GM23338 (cell line): ENCODE measurements at regions not wholly inside any gene's neighbourhood (a gene's known extent, or its start where the extent isn't known, plus 50 kb on each side); places are given as distances from the start of the nearest gene placed in this dataset.

Experiments used
- ATAC-seq: fragments of 200-7000 bp; cut with Tn5 transposase; 3 replicates; pipeline ENCODE4 v1.9.1; 2020
- DNase-seq: peaks from one replicate; pipeline ENCODE4 v3.0.0-alpha.2; 2015; ENCODE audit warnings: low spot score
- H2AFZ ChIP-seq: fragments of 200-600 bp; sonication (generic); 2 replicates; pipeline ENCODE4 v1.8.0; 2016; ENCODE audit warnings: antibody characterized with exemption, mild to moderate bottlenecking, moderate library complexity
- H3F3A ChIP-seq: fragments of 200-600 bp; sonication (generic); replicated peaks from 2 replicates; pipeline ENCODE4 v1.8.0; 2017; ENCODE audit warnings: antibody characterized with exemption, mixed run types, low read depth
- H3K27ac ChIP-seq: fragments of 200-600 bp; sonication (generic); 2 replicates; pipeline ENCODE4 v1.6.1; 2016; ENCODE audit warnings: low read depth
- H3K27me3 ChIP-seq: fragments of 200-600 bp; sonication (generic); 2 replicates; pipeline ENCODE4 v1.8.0; 2016; ENCODE audit warnings: mild to moderate bottlenecking, mixed run types, moderate library complexity; ENCODE audit not compliant: insufficient read depth
- H3K36me3 ChIP-seq: fragments of 200-600 bp; sonication (generic); 2 replicates; pipeline ENCODE4 v1.8.0; 2016; ENCODE audit warnings: mild to moderate bottlenecking; ENCODE audit not compliant: insufficient read depth
- H3K4me1 ChIP-seq: fragments of 200-600 bp; sonication (generic); 2 replicates; pipeline ENCODE4 v1.8.0; 2016; ENCODE audit warnings: mild to moderate bottlenecking, moderate library complexity; ENCODE audit not compliant: insufficient read depth
- H3K4me2 ChIP-seq: fragments of 200-600 bp; sonication (generic); 2 replicates; pipeline ENCODE4 v1.7.1; 2017; ENCODE audit warnings: mixed run types
- H3K4me3 ChIP-seq: fragments of 200-600 bp; sonication (generic); 2 replicates; pipeline ENCODE4 v1.6.1; 2016; ENCODE audit warnings: mixed run types
- H3K79me2 ChIP-seq: fragments of 200-600 bp; sonication (generic); replicated peaks from 2 replicates; pipeline ENCODE4 v1.8.0; 2017; ENCODE audit warnings: mild to moderate bottlenecking; ENCODE audit not compliant: insufficient read depth
- H3K9me2 ChIP-seq: fragments of 200-600 bp; sonication (generic); 2 replicates; pipeline ENCODE4 v1.8.0; 2017; ENCODE audit not compliant: insufficient read depth
- H4K20me1 ChIP-seq: fragments of 200-600 bp; sonication (generic); replicated peaks from 2 replicates; pipeline ENCODE4 v1.8.0; 2017; ENCODE audit warnings: mild to moderate bottlenecking; ENCODE audit not compliant: insufficient read depth
- H3K27ac Mint-ChIP-seq: 2 replicates; pipeline ENCODE4 v1.8.0; 2020; ENCODE audit warnings: inconsistent platforms, mild to moderate bottlenecking, moderate library complexity, mixed read lengths
- H3K27me3 Mint-ChIP-seq: 3 replicates; pipeline ENCODE4 v1.8.0; 2022; ENCODE audit warnings: low read depth, mild to moderate bottlenecking, moderate library complexity, mixed read lengths, inconsistent platforms; ENCODE audit not compliant: insufficient read depth, poor library complexity
- H3K36me3 Mint-ChIP-seq: 3 replicates; pipeline ENCODE4 v1.8.0; 2021; ENCODE audit warnings: low read depth, mild to moderate bottlenecking, inconsistent platforms, moderate library complexity, mixed read lengths
- H3K4me1 Mint-ChIP-seq: 3 replicates; pipeline ENCODE4 v1.8.0; 2020; ENCODE audit warnings: mild to moderate bottlenecking, inconsistent platforms, mixed read lengths
- H3K4me3 Mint-ChIP-seq: 3 replicates; pipeline ENCODE4 v1.8.0; 2021; ENCODE audit warnings: moderate library complexity, mild to moderate bottlenecking, inconsistent platforms, mixed read lengths
- H3K9me3 Mint-ChIP-seq: 3 replicates; pipeline ENCODE4 v1.8.0; 2020; ENCODE audit warnings: moderate library complexity, mild to moderate bottlenecking, inconsistent platforms, mixed read lengths
- CREB1 ChIP-seq: fragments of 250-450 bp; sonication (Bioruptor Pico); IDR thresholded peaks from 2 replicates; pipeline ENCODE4 v1.5.0; 2020; ENCODE audit warnings: low read depth, mild to moderate bottlenecking, moderate library complexity
- CTCF ChIP-seq, 2 experiments: fragments of 200-600 bp in 1 of 2; sonication (generic) in 1 of 2; conservative IDR thresholded peaks; 2 replicates each; pipeline versions ENCODE4 v1.5.1 to v1.6.1; 2016 to 2017; ENCODE audit warnings: antibody characterized with exemption in 2 of 2, low read depth in 2 of 2, mild to moderate bottlenecking in 2 of 2, moderate library complexity in 1 of 2
- EZH2 ChIP-seq: fragments of 200-600 bp; sonication (generic); IDR thresholded peaks from one replicate; pipeline ENCODE4 v1.8.0; 2017; ENCODE audit warnings: antibody characterized with exemption, mild to moderate bottlenecking, low read depth; ENCODE audit not compliant: unreplicated experiment
- EZH2phosphoT487 ChIP-seq: fragments of 200-600 bp; sonication (generic); IDR thresholded peaks from one replicate; pipeline ENCODE4 v1.8.1; 2018; ENCODE audit warnings: antibody characterized with exemption; ENCODE audit not compliant: unreplicated experiment
- JUNB ChIP-seq: IDR thresholded peaks from one replicate; pipeline ENCODE4 v1.6.1; 2016; ENCODE audit warnings: antibody characterized with exemption; ENCODE audit not compliant: unreplicated experiment
- NANOG ChIP-seq: IDR thresholded peaks from 2 replicates; pipeline ENCODE4 v1.6.1; 2016; ENCODE audit warnings: antibody characterized with exemption, borderline replicate concordance
- POLR2AphosphoS5 ChIP-seq: IDR thresholded peaks from 2 replicates; pipeline ENCODE4 v1.6.1; 2016; ENCODE audit warnings: antibody characterized with exemption, low read depth
- REST ChIP-seq: IDR thresholded peaks from one replicate; pipeline ENCODE4 v1.6.1; 2018; ENCODE audit warnings: antibody characterized with exemption; ENCODE audit not compliant: unreplicated experiment
- STAT1 ChIP-seq: IDR thresholded peaks from one replicate; pipeline ENCODE4 v1.6.1; 2016; ENCODE audit warnings: antibody characterized with exemption; ENCODE audit not compliant: unreplicated experiment
- ZNF114 ChIP-seq: fragments of 250-450 bp; sonication (Bioruptor Pico); IDR thresholded peaks from 2 replicates; pipeline ENCODE4 v1.5.0; 2020; ENCODE audit warnings: mild to moderate bottlenecking, moderate library complexity
- ZNF331 ChIP-seq: fragments of 250-450 bp; sonication (Bioruptor Pico); IDR thresholded peaks from 2 replicates; pipeline ENCODE4 v1.5.0; 2020; ENCODE audit warnings: low read depth, mild to moderate bottlenecking, moderate library complexity
- ZNF462 ChIP-seq: fragments of 250-450 bp; sonication (Bioruptor Pico); IDR thresholded peaks from 2 replicates; pipeline ENCODE4 v1.5.0; 2020; ENCODE audit warnings: mild to moderate bottlenecking, moderate library complexity
- TF ChIP-seq, protein P1 (sequence below): IDR thresholded peaks from 2 replicates; pipeline ENCODE4 v1.6.1; 2016; ENCODE audit warnings: antibody characterized with exemption

DNA sequence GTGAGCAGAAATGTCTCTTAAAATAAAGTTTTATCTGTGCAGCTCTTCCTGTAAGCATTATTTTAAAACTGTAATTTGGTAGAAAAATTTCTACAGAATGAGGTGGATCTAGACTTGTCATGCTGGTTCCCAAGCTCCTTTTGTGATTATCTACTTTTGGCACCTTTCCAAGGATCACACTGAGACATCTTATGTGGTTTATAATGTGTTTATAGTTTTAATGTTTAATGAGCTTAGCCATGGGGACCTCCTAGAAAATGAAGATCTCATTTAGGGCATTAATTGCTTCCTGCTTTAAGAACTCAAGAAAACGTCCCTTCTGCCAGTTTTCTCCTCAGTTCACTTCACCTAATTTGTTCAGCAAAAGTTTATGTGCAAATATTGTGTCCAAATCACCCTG, 468.4 kb downstream of the SUCLG1 start:
- no peaks in the 10 kb centered on the region for H3K27me3 Mint-ChIP-seq
- H3K27ac Mint-ChIP-seq = no peak overlapping the region
- Histone ChIP-seq H4K20me1 (no peaks in the 10 kb centered on the region), H3K27me3 (no peaks in the 10 kb centered on the region), H2AFZ (no peak overlapping the region), H3F3A (no peaks in the 10 kb centered on the region), H3K9me2 (no peaks in the 10 kb centered on the region), H3K27ac (no peak overlapping the region), H3K36me3 (no peaks in the 10 kb centered on the region), H3K4me1 (no peaks in the 10 kb centered on the region), H3K4me2 (no peak overlapping the region), H3K4me3 (no peak overlapping the region), H3K79me2 (no peaks in the 10 kb centered on the region)
- peaks cover 18% of the 10 kb centered on the region; the same call in 2 of the 3 replicates for H3K9me3 Mint-ChIP-seq
- ATAC-seq (no peak), DNase-seq (no peak)
- H3K4me3 Mint-ChIP-seq = no peak overlapping the region
- no peak for TF ChIP-seq POLR2AphosphoS5
- TF ChIP-seq CREB1 (CRISPR knock-in tag) = no peak
- TF ChIP-seq ZNF114 = no peak
- TF ChIP-seq REST = no peak
- no peak for TF ChIP-seq EZH2phosphoT487
- TF ChIP-seq, protein P1, sequence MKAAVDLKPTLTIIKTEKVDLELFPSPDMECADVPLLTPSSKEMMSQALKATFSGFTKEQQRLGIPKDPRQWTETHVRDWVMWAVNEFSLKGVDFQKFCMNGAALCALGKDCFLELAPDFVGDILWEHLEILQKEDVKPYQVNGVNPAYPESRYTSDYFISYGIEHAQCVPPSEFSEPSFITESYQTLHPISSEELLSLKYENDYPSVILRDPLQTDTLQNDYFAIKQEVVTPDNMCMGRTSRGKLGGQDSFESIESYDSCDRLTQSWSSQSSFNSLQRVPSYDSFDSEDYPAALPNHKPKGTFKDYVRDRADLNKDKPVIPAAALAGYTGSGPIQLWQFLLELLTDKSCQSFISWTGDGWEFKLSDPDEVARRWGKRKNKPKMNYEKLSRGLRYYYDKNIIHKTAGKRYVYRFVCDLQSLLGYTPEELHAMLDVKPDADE = no peak
- no peak for TF ChIP-seq EZH2
- no peak for TF ChIP-seq JUNB
- no peak for TF ChIP-seq STAT1
- no peak for TF ChIP-seq ZNF331 (CRISPR knock-in tag)
- TF ChIP-seq ZNF462 (CRISPR knock-in tag) = no peak
- TF ChIP-seq NANOG = no peak
- no peak for TF ChIP-seq CTCF (conservative IDR thresholded peaks at IDR 0.05; ENCODE audit: low read depth in 2 of 2)
- H3K4me1 Mint-ChIP-seq = no peaks in the 10 kb centered on the region; the same call in 2 of the 3 replicates
- H3K36me3 Mint-ChIP-seq = peaks cover 3% of the 10 kb centered on the region; the same call in 1 of the 3 replicates
